ENCODE measurements at regions not wholly inside any gene's neighbourhood (a gene's known extent, or its start where the extent isn't known, plus 50 kb on each side); places are given as distances from the start of the nearest gene placed in this dataset.

DNA sequence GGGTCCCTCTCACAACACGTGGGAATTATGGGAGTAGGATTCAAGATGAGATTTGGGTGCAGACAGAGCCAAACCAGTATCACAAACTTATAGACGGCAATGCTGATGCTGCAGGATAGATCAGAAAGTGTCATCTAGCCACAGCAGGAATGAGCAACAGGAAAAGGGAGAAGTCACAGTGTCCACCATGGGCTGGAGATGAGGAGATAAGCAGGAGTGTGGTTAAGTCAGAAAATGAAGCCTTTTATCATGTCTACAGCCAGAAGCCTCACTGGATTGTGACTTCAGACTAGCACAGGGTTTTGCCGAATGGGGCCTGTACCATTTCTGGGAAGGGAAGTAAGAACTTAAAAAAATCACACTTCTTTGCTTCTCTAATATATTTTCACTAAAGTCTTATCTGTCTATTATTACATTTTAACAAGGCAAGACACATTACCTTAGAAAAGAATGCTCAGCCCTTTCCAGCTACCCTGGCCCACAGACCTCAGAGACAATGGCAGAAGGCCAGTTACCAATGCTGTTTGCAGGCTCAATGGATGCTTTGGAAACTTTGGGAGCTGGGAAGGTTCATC lies 490.2 kb upstream of the SALL1 start:
- no peak overlapping the region for H3K27ac ChIP-seq
- no peak overlapping the region for H3K4me3 ChIP-seq
- DNase-seq (ENCODE audit: low spot score): no peak
- TF ChIP-seq, protein P1, sequence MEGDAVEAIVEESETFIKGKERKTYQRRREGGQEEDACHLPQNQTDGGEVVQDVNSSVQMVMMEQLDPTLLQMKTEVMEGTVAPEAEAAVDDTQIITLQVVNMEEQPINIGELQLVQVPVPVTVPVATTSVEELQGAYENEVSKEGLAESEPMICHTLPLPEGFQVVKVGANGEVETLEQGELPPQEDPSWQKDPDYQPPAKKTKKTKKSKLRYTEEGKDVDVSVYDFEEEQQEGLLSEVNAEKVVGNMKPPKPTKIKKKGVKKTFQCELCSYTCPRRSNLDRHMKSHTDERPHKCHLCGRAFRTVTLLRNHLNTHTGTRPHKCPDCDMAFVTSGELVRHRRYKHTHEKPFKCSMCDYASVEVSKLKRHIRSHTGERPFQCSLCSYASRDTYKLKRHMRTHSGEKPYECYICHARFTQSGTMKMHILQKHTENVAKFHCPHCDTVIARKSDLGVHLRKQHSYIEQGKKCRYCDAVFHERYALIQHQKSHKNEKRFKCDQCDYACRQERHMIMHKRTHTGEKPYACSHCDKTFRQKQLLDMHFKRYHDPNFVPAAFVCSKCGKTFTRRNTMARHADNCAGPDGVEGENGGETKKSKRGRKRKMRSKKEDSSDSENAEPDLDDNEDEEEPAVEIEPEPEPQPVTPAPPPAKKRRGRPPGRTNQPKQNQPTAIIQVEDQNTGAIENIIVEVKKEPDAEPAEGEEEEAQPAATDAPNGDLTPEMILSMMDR (IDR thresholded peaks at IDR 0.05): no peak

DNA sequence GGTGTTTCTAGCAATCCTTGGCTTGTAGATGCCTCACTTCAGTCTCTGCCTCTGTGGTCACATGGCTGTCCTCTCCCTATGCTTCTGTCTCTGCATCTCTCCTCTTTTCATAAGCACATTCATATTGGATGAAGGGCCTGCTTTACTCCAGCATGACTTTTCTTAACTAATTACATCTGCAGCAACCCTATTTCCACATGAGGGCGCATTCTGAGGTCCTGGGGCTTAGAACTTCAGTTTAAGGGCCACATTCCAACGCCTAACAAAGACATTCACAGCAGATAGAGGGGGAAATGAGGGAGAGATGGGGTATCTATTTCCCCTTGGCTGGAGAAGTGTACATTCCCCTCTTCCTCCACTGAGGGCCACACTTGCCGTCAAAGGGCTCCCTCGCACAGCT lies 489.1 kb upstream of the SALL1 start:
- no peak for DNase-seq (ENCODE audit: low spot score)
- TF ChIP-seq, protein P1 (IDR thresholded peaks at IDR 0.05): no peak
- Histone ChIP-seq H3K27ac (no peak overlapping the region), H3K4me3 (no peak overlapping the region)

DNA sequence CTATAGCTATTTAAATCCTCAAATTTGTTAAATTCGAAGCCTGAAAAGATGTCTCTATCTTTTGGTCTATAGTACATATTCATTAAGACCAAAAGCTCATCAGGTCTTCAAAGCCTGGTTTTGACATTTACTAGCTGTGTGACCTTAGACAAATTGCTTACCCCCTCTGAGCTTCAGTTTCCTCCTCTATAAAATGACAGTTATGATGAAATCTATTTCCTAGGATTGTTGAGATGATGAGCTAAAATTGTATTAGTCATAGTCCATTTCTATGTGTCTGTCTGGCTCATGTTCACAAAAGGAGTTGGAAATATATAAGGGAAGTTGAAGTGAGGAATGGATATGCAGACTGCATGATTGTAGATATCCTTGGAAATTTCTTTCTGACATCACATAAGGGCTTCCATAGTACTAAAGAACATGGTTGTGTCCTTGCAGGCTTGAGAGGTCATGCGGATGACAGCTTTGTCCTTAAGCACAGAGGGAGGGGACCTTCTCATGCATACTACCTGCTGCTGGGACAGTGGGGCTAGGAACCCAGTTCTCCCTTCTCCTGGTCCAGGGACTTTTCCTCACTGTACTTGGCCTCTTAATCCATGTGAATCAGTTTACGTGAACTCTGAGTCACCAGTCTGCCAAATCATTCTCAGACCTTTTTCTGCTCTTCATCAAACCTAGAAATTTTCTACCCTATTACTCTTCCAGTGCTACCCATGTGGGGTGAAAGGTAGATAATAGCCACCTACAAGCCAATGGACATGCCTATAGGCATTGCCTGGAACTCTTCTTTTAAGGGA lies 487.5 kb upstream of the SALL1 start:
- H3K27ac ChIP-seq: no peak overlapping the region
- TF ChIP-seq, protein P1 (IDR thresholded peaks at IDR 0.05): no peak
- H3K4me3 ChIP-seq: no peak overlapping the region
- DNase-seq (ENCODE audit: low spot score): no peak

DNA sequence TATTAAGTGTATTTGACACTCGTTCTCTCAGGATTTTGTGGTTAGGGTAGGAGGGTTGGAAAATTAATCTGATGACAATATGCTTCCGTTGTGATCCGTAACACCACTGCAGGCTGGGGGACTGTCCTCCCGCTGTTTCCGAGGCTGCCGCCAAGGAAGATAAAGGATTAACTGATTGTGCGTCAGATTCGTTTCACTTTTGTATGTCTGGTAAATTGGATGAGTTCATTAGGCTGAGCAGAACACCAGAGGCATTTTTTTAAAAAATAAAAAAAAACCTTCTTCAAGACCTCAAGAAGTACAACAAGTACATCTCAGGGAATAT lies 486.7 kb upstream of the SALL1 start:
- DNase-seq (ENCODE audit: low spot score): no peak
- Histone ChIP-seq H3K4me3 (no peak overlapping the region), H3K27ac (no peak overlapping the region)
- TF ChIP-seq, protein P1 (IDR thresholded peaks at IDR 0.05): no peak

DNA sequence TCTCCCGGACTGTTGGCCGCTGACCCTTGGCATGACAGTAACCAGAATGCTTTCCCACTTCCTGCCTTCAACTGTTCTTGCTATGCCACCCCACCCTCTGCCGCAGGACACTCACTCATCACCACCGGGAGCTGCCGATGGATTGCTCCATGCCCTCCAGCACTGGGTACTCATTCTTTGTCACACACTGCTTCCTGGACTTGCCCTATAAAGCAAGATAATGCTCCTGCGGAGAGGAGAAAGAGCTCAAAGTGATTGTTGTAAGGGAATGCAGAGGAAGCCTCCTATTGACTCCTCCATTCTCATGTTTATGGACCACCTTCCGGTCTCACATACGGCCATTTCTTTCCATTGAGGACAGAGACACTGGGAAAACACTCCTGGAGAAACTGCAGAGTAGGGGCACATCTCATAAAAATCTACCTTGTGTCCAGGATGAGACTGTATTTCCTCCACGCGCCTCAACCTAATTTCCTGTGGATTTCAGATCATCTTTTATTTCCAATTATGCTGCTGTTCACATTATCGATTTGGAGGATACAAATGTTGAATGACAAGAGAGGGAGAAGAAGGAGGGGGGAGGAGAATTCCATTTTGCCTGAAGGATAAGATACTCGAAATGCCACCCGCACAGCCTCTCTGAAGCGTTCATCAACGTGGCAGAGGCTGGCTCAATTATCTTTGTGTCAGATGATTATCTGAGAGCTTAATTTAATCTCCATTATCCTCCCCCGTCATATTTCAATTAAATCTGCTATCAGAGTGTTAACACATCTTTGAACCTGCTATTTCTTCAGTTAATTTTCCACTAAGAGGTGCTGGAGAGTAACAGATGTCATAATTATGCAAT lies 486.1 kb upstream of the SALL1 start:
- no peak for DNase-seq (ENCODE audit: low spot score)
- TF ChIP-seq, protein P1 (IDR thresholded peaks at IDR 0.05): no peak
- H3K27ac ChIP-seq: no peak overlapping the region
- no peak overlapping the region for H3K4me3 ChIP-seq

DNA sequence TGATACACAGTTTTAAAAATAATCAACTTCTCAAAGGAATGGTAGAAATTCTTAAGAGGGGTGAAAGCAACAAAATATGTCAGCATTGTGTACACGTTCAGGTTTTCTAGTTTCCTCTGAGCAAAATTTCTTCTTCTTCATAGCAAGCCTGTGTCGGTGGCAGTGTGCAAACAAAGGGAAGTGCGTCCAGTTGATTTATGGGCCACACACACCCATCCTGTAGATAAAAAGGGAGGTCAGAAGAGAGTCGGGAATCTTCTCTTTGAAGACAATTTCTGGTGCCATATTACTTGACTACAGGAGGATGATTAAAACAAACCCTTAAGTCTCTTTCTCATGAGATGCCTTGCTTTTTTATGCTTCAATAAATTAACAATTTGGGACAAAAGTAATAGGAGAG lies 484.1 kb upstream of the SALL1 start:
- TF ChIP-seq, protein P1 (IDR thresholded peaks at IDR 0.05): no peak
- DNase-seq (ENCODE audit: low spot score): no peak
- H3K4me3 ChIP-seq: no peak overlapping the region
- H3K27ac ChIP-seq: no peak overlapping the region
